IPS-NIHi7 (cell line): ENCODE measurements at regions not wholly inside any gene's neighbourhood (a gene's known extent, or its start where the extent isn't known, plus 50 kb on each side); places are given as distances from the start of the nearest gene placed in this dataset.
"Not testable (repeated sequence)": the region's sequence is repeated elsewhere in the genome, so short reads cannot be mapped to it uniquely, and the experiment has no call there.

Source experiments
- DNase-seq: peaks from one replicate; pipeline ENCODE4 v3.0.0; 2012; ENCODE audit warnings: mixed read lengths; ENCODE audit errors: extremely low spot score

GRCh38 chr12:63040526-63041220 is 105.7 kb upstream of the PPM1H start:
- DNase-seq: no peak

GRCh38 chr12:63038713-63039100 is 103.8 kb upstream of the PPM1H start:
- DNase-seq: no peak

GRCh38 chr12:63037746-63038712 is 103.1 kb upstream of the PPM1H start:
- no peak for DNase-seq

- DNase-seq: no peak
These were observed 102.0 kb upstream of the PPM1H start for GRCh38 chr12:63036974-63037335.

GRCh38 chr12:63036216-63036973 is 101.4 kb upstream of the PPM1H start:
- no peak for DNase-seq

GRCh38 chr12:63034601-63035000 is 99.7 kb upstream of the PPM1H start:
- no peak for DNase-seq

GRCh38 chr12:63029676-63030075 is 94.7 kb upstream of the PPM1H start:
- no peak for DNase-seq

GRCh38 chr12:63028951-63029350 is 94.0 kb upstream of the PPM1H start:
- DNase-seq: no peak

- DNase-seq: no peak
These were observed 90.2 kb upstream of the PPM1H start for GRCh38 chr12:63025116-63025515.

GRCh38 chr12:63023926-63024325 is 89.0 kb upstream of the PPM1H start:
- no peak for DNase-seq

GRCh38 chr12:63021116-63021515 is 86.2 kb upstream of the PPM1H start:
- no peak for DNase-seq

GRCh38 chr12:63020269-63020668 is 85.3 kb upstream of the PPM1H start:
- no peak for DNase-seq

GRCh38 chr12:63018273-63018672 is 83.3 kb upstream of the PPM1H start:
- no peak for DNase-seq

GRCh38 chr12:63013302-63013701 is 78.4 kb upstream of the PPM1H start:
- no peak for DNase-seq

GRCh38 chr12:63010698-63011097 is 75.7 kb upstream of the PPM1H start:
- DNase-seq: no peak

GRCh38 chr12:63008372-63008771 is 73.4 kb upstream of the PPM1H start:
- DNase-seq: no peak

GRCh38 chr12:63007726-63008125 is 72.8 kb upstream of the PPM1H start:
- no peak for DNase-seq

- no peak for DNase-seq
These were observed 71.6 kb upstream of the PPM1H start for GRCh38 chr12:63006536-63006935.

GRCh38 chr12:63005382-63005781 is 70.4 kb upstream of the PPM1H start:
- DNase-seq: no peak

- DNase-seq: no peak
These were observed 68.4 kb upstream of the PPM1H start for GRCh38 chr12:63003223-63003819.

GRCh38 chr12:63002059-63002458 is 67.1 kb upstream of the PPM1H start:
- not testable (repeated sequence) for DNase-seq

- no peak for DNase-seq
These were observed 63.5 kb upstream of the PPM1H start for GRCh38 chr12:62998454-62998853.
